SU-DHL-6 (cell line): ENCODE measurements at regions not wholly inside any gene's neighbourhood (a gene's known extent, or its start where the extent isn't known, plus 50 kb on each side); places are given as distances from the start of the nearest gene placed in this dataset.

Experiments
- H2AFZ ChIP-seq: fragments of 200-600 bp; sonication (generic); 2 replicates; pipeline ENCODE4 v1.6.1; 2014; ENCODE audit warnings: low read depth, mild to moderate bottlenecking, moderate library complexity, mixed read lengths, antibody characterized with exemption, low read length; ENCODE audit not compliant: severe bottlenecking
- H3F3A ChIP-seq: fragments of 200-600 bp; shearing (Covaris generic); 2 replicates; pipeline ENCODE4 v1.6.0; 2016; ENCODE audit warnings: antibody characterized with exemption, mild to moderate bottlenecking; ENCODE audit not compliant: insufficient read depth
- H3K27ac ChIP-seq: fragments of 200-600 bp; sonication (generic); 2 replicates; pipeline ENCODE4 v1.5.1; 2016; ENCODE audit warnings: low read depth, mild to moderate bottlenecking, low read length, moderate library complexity, mixed read lengths
- H3K27me3 ChIP-seq: fragments of 200-600 bp; sonication (generic), shearing (Covaris generic); 2 replicates; pipeline ENCODE4 v1.6.0; 2014; ENCODE audit warnings: mild to moderate bottlenecking, low read length
- H3K36me3 ChIP-seq: fragments of 200-600 bp; sonication (generic); 2 replicates; pipeline ENCODE4 v1.6.1; 2014; ENCODE audit warnings: mild to moderate bottlenecking, low read length, mixed read lengths
- H3K4me2 ChIP-seq: fragments of 300-600, 200-600 bp; shearing (Covaris generic), sonication (generic); 2 replicates; pipeline ENCODE4 v1.6.0; 2014; ENCODE audit warnings: low read length, low read depth, mild to moderate bottlenecking; ENCODE audit not compliant: poor library complexity, severe bottlenecking
- H3K4me3 ChIP-seq: fragments of 200-600 bp; sonication (generic); 2 replicates; pipeline ENCODE4 v1.5.1; 2014; ENCODE audit warnings: antibody characterized with exemption, low read length, mild to moderate bottlenecking, mixed read lengths; ENCODE audit not compliant: insufficient read depth, poor library complexity, severe bottlenecking
- H3K79me2 ChIP-seq: fragments of 200-600 bp; sonication (generic); 2 replicates; pipeline ENCODE4 v1.6.1; 2014; ENCODE audit warnings: mild to moderate bottlenecking, low read length, moderate library complexity; ENCODE audit not compliant: insufficient read depth
- H3K9ac ChIP-seq: fragments of 200-600 bp; sonication (generic); 2 replicates; pipeline ENCODE4 v1.7.0; 2014; ENCODE audit warnings: mild to moderate bottlenecking, low read length
- H3K9me2 ChIP-seq: fragments of 200-600 bp; sonication (generic); replicated peaks from 2 replicates; pipeline ENCODE4 v1.6.1; 2014; ENCODE audit warnings: low read length; ENCODE audit not compliant: insufficient read depth
- H3K9me3 ChIP-seq: fragments of 200-600 bp; sonication (generic); 2 replicates; pipeline ENCODE4 v1.6.1; 2014; ENCODE audit warnings: low read length, mixed read lengths; ENCODE audit not compliant: insufficient read depth
- H4K20me1 ChIP-seq: fragments of 200-600 bp; sonication (generic); 2 replicates; pipeline ENCODE4 v1.6.1; 2014; ENCODE audit warnings: low read depth, mild to moderate bottlenecking, antibody characterized with exemption, low read length, moderate library complexity, mixed read lengths
- CTCF ChIP-seq: fragments of 200-600 bp; sonication (generic); IDR thresholded peaks from one replicate; pipeline ENCODE4 v1.5.1; 2017; ENCODE audit warnings: antibody characterized with exemption, mild to moderate bottlenecking, low read length, moderate library complexity; ENCODE audit not compliant: insufficient read depth, poor library complexity, severe bottlenecking
- EZH2phosphoT487 ChIP-seq: fragments of 200-600 bp; sonication (generic), shearing (Covaris generic); conservative IDR thresholded peaks from 2 replicates; pipeline ENCODE4 v1.6.1; 2018; ENCODE audit warnings: mild to moderate bottlenecking, antibody characterized with exemption, low read length, moderate library complexity, mixed read lengths

DNA sequence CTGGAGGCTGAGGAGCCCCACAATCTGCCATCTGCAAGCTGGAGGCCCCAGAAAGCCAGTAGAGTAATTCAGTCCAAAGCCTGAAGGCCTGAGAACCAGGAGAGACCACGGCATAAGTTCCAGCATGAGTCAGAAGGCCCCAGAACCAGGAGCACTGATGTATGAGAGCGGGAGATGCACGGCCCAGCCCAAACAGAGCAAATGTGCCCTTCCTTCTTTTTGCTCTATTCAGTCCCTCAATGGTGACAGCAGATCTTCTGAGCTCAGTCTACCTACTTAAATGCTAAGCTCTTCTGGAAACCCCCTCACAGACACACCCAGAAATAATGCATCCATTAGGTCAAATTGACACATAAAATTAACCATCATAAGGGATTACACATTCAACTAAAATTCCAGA, 277.6 kb downstream of the ATPSCKMT start:
- Histone ChIP-seq H3K9me2 (no peaks in the 10 kb centered on the region), H3K9me3 (no peaks in the 10 kb centered on the region), H3K79me2 (no peaks in the 10 kb centered on the region), H3K27me3 (no peaks in the 10 kb centered on the region), H3K27ac (no peak overlapping the region), H3F3A (no peaks in the 10 kb centered on the region), H3K36me3 (no peaks in the 10 kb centered on the region), H3K9ac (no peak overlapping the region), H3K4me2 (no peak overlapping the region), H2AFZ (no peak overlapping the region), H4K20me1 (no peaks in the 10 kb centered on the region), H3K4me3 (no peak overlapping the region)
- TF ChIP-seq EZH2phosphoT487, result no peak
- TF ChIP-seq CTCF, result no peak

DNA sequence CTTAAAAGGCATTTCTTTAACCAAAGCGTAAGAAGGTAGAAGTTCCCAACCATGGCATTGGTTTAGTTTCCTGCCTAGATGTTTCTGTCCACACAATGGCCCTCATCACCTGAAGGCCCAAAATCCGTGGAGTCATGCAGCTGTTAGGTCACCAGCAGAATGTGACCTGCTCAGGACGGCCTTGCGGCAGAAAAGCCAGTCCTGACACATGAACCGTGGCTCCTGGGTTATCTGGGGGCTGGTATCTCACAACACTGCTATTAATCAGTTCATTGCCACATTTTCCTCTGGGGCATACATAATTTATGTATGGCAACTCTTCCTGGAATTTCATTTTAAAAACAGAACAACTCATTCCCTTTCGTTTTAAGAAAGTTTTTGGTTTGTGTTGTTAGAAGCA, 278.4 kb downstream of the ATPSCKMT start:
- Histone ChIP-seq H4K20me1 (no peaks in the 10 kb centered on the region), H3F3A (no peaks in the 10 kb centered on the region), H2AFZ (no peak overlapping the region), H3K27me3 (no peaks in the 10 kb centered on the region), H3K79me2 (no peaks in the 10 kb centered on the region), H3K9ac (no peak overlapping the region), H3K4me2 (no peak overlapping the region), H3K36me3 (no peaks in the 10 kb centered on the region), H3K9me2 (no peaks in the 10 kb centered on the region), H3K27ac (no peak overlapping the region), H3K4me3 (no peak overlapping the region), H3K9me3 (no peaks in the 10 kb centered on the region)
- TF ChIP-seq CTCF (no peak), EZH2phosphoT487 (no peak)

- TF ChIP-seq EZH2phosphoT487 (no peak), CTCF (no peak)
- no peaks in the 10 kb centered on the region for H3K36me3 ChIP-seq
- H4K20me1 ChIP-seq, result no peaks in the 10 kb centered on the region
- no peak overlapping the region for H3K4me2 ChIP-seq
- H3K27ac ChIP-seq, result no peak overlapping the region
- H3K9me2 ChIP-seq, result no peaks in the 10 kb centered on the region; the same call in 1 of the 2 replicates
- no peaks in the 10 kb centered on the region for H3F3A ChIP-seq
- no peak overlapping the region for H3K4me3 ChIP-seq
- no peak overlapping the region for H2AFZ ChIP-seq
- no peaks in the 10 kb centered on the region for H3K27me3 ChIP-seq
- no peaks in the 10 kb centered on the region for H3K9me3 ChIP-seq
- no peak overlapping the region for H3K9ac ChIP-seq
- no peaks in the 10 kb centered on the region for H3K79me2 ChIP-seq
Measured at GRCh38 chr5:9958914-9959313, 290.8 kb downstream of the ATPSCKMT start.

- Histone ChIP-seq H3K36me3 (no peaks in the 10 kb centered on the region), H3K4me2 (no peak overlapping the region)
Measured at GRCh38 chr5:9957214-9957613, 292.5 kb downstream of the ATPSCKMT start.

More at GRCh38 chr5:9957214-9957613, 292.5 kb downstream of the ATPSCKMT start:
- H3K4me3 ChIP-seq, result no peak overlapping the region
- H3F3A ChIP-seq, result no peaks in the 10 kb centered on the region
- no peaks in the 10 kb centered on the region for H3K9me3 ChIP-seq
- H4K20me1 ChIP-seq, result no peaks in the 10 kb centered on the region
- H3K9me2 ChIP-seq, result no peaks in the 10 kb centered on the region; the same call in 1 of the 2 replicates
- TF ChIP-seq CTCF, result no peak
- TF ChIP-seq EZH2phosphoT487, result no peak
- H3K27me3 ChIP-seq, result no peaks in the 10 kb centered on the region
- no peak overlapping the region for H3K27ac ChIP-seq
- H3K9ac ChIP-seq, result no peak overlapping the region
- H3K79me2 ChIP-seq, result no peaks in the 10 kb centered on the region
- no peak overlapping the region for H2AFZ ChIP-seq
